Kidney (tissue), 13 donors: ENCODE measurements at regions not wholly inside any gene's neighbourhood (a gene's known extent, or its start where the extent isn't known, plus 50 kb on each side); places are given as distances from the start of the nearest gene placed in this dataset.
A peak's percentile ranks its signal among the peaks of the same experiment; 100 is the strongest.

ENCODE experiments used
- DNase-seq, 5 donors: peaks; one replicate each; pipeline ENCODE4 v3.0.0-alpha.2; 2013 to 2020
- FAIRE-seq: peaks from 2 replicates; lab custom pipeline; 2012; peaks lifted over from hg19 to GRCh38; lab: Jason Lieb, UNC
- H3K27ac ChIP-seq, 2 donors: one replicate each; pipeline ENCODE4 v1.7.0; 2013; ENCODE audit warnings: low read depth in 2 of 2, low read length in 2 of 2, inconsistent platforms in 1 of 2
- H3K27me3 ChIP-seq: one replicate; pipeline ENCODE4 v1.7.1; 2013; ENCODE audit warnings: low read length, inconsistent platforms; ENCODE audit not compliant: control insufficient read depth, insufficient read depth
- H3K36me3 ChIP-seq, 3 donors: one replicate each; pipeline versions ENCODE4 v1.7.0 to v1.7.1; 2013; ENCODE audit warnings: low read length in 3 of 3, control low read depth in 1 of 3, inconsistent platforms in 1 of 3; ENCODE audit not compliant: insufficient read depth in 3 of 3, control insufficient read depth in 2 of 3
- H3K4me1 ChIP-seq, 3 donors: one replicate each; pipeline versions ENCODE4 v1.7.0 to v1.7.1; 2013; ENCODE audit warnings: low read length in 3 of 3, inconsistent platforms in 1 of 3, low read depth in 1 of 3; ENCODE audit not compliant: control insufficient read depth in 2 of 3, insufficient read depth in 2 of 3
- H3K4me3 ChIP-seq, 3 donors: one replicate each; pipeline versions ENCODE4 v1.7.0 to v1.8.1; 2013; ENCODE audit warnings: low read length in 3 of 3, control low read depth in 1 of 3, inconsistent platforms in 1 of 3
- H3K9ac ChIP-seq, 3 donors: one replicate each; pipeline versions ENCODE4 v1.7.0 to v1.7.1; 2013; ENCODE audit warnings: low read length in 3 of 3, control low read depth in 1 of 3, inconsistent platforms in 1 of 3
- H3K9me3 ChIP-seq, 3 donors: one replicate each; pipeline versions ENCODE4 v1.7.0 to v1.7.1; 2013; ENCODE audit warnings: low read length in 3 of 3, control low read depth in 1 of 3, inconsistent platforms in 1 of 3; ENCODE audit not compliant: control insufficient read depth in 2 of 3, insufficient read depth in 1 of 3
- CTCF ChIP-seq: IDR thresholded peaks from 3 replicates; pipeline ENCODE4 v1.5.1; 2012; ENCODE audit warnings: mild to moderate bottlenecking, moderate library complexity, borderline replicate concordance; ENCODE audit not compliant: insufficient read depth; ENCODE audit errors: extremely low read depth
- intact Hi-C: fragments of 100-400 bp; cut with DNase I; formaldehyde crosslinking; loops from one replicate; pipeline ENCODE4 v1.11.1; 2022
- donor health status: control.
- donor health status: control.
- donor health status: control.
- donor health status: control.
- donor health status: control.
- donor health status: DM: yes; HTN: yes; CAD: no.
- donor health status: Normal renal cell carcinoma (clear cell type).

- Histone ChIP-seq H3K4me1 (peaks cover 0 to 4% (median 2%) of the 10 kb centered on the region in 3 donors), H3K27ac (no peak overlapping the region), H3K9me3 (no peaks in the 10 kb centered on the region), H3K27me3 (no peaks in the 10 kb centered on the region), H3K36me3 (no peaks in the 10 kb centered on the region), H3K4me3 (no peak overlapping the region), H3K9ac (no peak overlapping the region)
- FAIRE-seq, result no peak
- no peak for DNase-seq
- TF ChIP-seq CTCF, result no peak
- intact Hi-C loops, result no loop called here
These were observed 134.0 kb upstream of the RREB1 start for GRCh38 chr6:6973721-6974120.

GRCh38 chr6:6975459-6976111 is 132.2 kb upstream of the RREB1 start:
- H3K4me3 ChIP-seq, result no peak overlapping the region
- TF ChIP-seq CTCF, result no peak
- H3K9me3 ChIP-seq, result no peaks in the 10 kb centered on the region
- peaks cover 0 to 4% (median 0%) of the 10 kb centered on the region in 3 donors for H3K4me1 ChIP-seq
- FAIRE-seq (no peak), DNase-seq (peak in 1 of 5 donors; percentile 8)
- no peaks in the 10 kb centered on the region for H3K27me3 ChIP-seq
- H3K36me3 ChIP-seq, result no peaks in the 10 kb centered on the region
- H3K27ac ChIP-seq, result no peak overlapping the region
- intact Hi-C loops, result no loop called here
- no peak overlapping the region for H3K9ac ChIP-seq

GRCh38 chr6:6976193-6976592 is 131.6 kb upstream of the RREB1 start:
- H3K4me3 ChIP-seq, result no peak overlapping the region
- intact Hi-C loops, result no loop called here
- DNase-seq (no peak), FAIRE-seq (no peak)
- H3K27ac ChIP-seq, result no peak overlapping the region
- no peak for TF ChIP-seq CTCF
- no peak overlapping the region for H3K9ac ChIP-seq
- no peaks in the 10 kb centered on the region for H3K36me3 ChIP-seq
- H3K27me3 ChIP-seq, result no peaks in the 10 kb centered on the region
- no peaks in the 10 kb centered on the region for H3K9me3 ChIP-seq
- peaks cover 0 to 4% (median 0%) of the 10 kb centered on the region in 3 donors for H3K4me1 ChIP-seq

GRCh38 chr6:6978731-6979130 is 129.0 kb upstream of the RREB1 start:
- no peak for TF ChIP-seq CTCF
- no peak for FAIRE-seq
- no peak overlapping the region for H3K4me3 ChIP-seq
- intact Hi-C loops, result no loop called here
- peaks cover 0 to 4% (median 0%) of the 10 kb centered on the region in 3 donors for H3K4me1 ChIP-seq
- no peak for DNase-seq
- no peak overlapping the region for H3K9ac ChIP-seq
- no peak overlapping the region for H3K27ac ChIP-seq
- no peaks in the 10 kb centered on the region for H3K27me3 ChIP-seq
- no peaks in the 10 kb centered on the region for H3K9me3 ChIP-seq
- H3K36me3 ChIP-seq, result no peaks in the 10 kb centered on the region
